ENCODE measurements at regions not wholly inside any gene's neighbourhood (a gene's known extent, or its start where the extent isn't known, plus 50 kb on each side); places are given as distances from the start of the nearest gene placed in this dataset.

DNA sequence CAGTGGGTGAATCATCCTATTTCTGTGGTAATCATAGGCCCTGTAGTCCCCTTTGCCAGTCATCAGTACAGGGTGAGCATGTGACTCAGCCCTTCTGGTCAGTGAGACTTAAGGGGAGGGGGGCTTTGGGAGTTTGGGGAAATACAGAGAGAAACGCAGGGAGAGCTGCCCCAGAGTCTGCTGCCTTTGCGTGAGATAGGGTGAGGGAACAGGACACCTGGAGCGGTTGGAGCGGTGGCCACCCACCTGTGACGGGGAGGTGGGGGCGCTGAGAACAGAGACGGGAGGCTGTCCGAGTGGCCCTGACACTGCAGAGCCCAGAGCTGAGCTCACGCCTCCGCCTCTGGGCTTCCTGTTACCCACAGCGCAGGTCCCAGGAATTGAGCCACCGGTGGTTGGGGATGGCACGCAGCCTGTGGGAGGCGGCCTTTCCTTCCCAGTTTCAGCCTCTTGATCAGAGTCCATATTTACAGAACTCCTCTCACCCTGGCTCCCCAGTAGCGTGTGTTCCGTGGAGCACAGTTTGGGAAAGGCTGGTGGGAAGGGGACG, 92.0 kb upstream of the ERCC6L2 start (continued):
- TF ChIP-seq, protein P1, sequence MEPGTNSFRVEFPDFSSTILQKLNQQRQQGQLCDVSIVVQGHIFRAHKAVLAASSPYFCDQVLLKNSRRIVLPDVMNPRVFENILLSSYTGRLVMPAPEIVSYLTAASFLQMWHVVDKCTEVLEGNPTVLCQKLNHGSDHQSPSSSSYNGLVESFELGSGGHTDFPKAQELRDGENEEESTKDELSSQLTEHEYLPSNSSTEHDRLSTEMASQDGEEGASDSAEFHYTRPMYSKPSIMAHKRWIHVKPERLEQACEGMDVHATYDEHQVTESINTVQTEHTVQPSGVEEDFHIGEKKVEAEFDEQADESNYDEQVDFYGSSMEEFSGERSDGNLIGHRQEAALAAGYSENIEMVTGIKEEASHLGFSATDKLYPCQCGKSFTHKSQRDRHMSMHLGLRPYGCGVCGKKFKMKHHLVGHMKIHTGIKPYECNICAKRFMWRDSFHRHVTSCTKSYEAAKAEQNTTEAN (CRISPR knock-in tag; IDR thresholded peaks at IDR 0.05), result no peak
- TF ChIP-seq ZNF282 (CRISPR knock-in tag; IDR thresholded peaks at IDR 0.05) (no peak), IRF2 (CRISPR knock-in tag; IDR thresholded peaks at IDR 0.05) (no peak), CBFB (CRISPR knock-in tag; IDR thresholded peaks at IDR 0.05) (no peak), ZNF717 (CRISPR knock-in tag; IDR thresholded peaks at IDR 0.05) (no peak), ZNF174 (CRISPR knock-in tag; IDR thresholded peaks at IDR 0.05) (no peak), SMARCB1 (IDR thresholded peaks at IDR 0.05; ENCODE audit: insufficient read length, low read depth) (no peak), CXXC5 (CRISPR knock-in tag; IDR thresholded peaks at IDR 0.05) (no peak), NCOA1 (IDR thresholded peaks at IDR 0.05; ENCODE audit: low read depth) (no peak), GTF2A2 (tag; IDR thresholded peaks at IDR 0.05) (no peak), SAP30 (IDR thresholded peaks at IDR 0.05; ENCODE audit: borderline replicate concordance, insufficient read depth, low read depth, low read length, poor library complexity, severe bottlenecking) (no peak)
- TF ChIP-seq, protein P2, sequence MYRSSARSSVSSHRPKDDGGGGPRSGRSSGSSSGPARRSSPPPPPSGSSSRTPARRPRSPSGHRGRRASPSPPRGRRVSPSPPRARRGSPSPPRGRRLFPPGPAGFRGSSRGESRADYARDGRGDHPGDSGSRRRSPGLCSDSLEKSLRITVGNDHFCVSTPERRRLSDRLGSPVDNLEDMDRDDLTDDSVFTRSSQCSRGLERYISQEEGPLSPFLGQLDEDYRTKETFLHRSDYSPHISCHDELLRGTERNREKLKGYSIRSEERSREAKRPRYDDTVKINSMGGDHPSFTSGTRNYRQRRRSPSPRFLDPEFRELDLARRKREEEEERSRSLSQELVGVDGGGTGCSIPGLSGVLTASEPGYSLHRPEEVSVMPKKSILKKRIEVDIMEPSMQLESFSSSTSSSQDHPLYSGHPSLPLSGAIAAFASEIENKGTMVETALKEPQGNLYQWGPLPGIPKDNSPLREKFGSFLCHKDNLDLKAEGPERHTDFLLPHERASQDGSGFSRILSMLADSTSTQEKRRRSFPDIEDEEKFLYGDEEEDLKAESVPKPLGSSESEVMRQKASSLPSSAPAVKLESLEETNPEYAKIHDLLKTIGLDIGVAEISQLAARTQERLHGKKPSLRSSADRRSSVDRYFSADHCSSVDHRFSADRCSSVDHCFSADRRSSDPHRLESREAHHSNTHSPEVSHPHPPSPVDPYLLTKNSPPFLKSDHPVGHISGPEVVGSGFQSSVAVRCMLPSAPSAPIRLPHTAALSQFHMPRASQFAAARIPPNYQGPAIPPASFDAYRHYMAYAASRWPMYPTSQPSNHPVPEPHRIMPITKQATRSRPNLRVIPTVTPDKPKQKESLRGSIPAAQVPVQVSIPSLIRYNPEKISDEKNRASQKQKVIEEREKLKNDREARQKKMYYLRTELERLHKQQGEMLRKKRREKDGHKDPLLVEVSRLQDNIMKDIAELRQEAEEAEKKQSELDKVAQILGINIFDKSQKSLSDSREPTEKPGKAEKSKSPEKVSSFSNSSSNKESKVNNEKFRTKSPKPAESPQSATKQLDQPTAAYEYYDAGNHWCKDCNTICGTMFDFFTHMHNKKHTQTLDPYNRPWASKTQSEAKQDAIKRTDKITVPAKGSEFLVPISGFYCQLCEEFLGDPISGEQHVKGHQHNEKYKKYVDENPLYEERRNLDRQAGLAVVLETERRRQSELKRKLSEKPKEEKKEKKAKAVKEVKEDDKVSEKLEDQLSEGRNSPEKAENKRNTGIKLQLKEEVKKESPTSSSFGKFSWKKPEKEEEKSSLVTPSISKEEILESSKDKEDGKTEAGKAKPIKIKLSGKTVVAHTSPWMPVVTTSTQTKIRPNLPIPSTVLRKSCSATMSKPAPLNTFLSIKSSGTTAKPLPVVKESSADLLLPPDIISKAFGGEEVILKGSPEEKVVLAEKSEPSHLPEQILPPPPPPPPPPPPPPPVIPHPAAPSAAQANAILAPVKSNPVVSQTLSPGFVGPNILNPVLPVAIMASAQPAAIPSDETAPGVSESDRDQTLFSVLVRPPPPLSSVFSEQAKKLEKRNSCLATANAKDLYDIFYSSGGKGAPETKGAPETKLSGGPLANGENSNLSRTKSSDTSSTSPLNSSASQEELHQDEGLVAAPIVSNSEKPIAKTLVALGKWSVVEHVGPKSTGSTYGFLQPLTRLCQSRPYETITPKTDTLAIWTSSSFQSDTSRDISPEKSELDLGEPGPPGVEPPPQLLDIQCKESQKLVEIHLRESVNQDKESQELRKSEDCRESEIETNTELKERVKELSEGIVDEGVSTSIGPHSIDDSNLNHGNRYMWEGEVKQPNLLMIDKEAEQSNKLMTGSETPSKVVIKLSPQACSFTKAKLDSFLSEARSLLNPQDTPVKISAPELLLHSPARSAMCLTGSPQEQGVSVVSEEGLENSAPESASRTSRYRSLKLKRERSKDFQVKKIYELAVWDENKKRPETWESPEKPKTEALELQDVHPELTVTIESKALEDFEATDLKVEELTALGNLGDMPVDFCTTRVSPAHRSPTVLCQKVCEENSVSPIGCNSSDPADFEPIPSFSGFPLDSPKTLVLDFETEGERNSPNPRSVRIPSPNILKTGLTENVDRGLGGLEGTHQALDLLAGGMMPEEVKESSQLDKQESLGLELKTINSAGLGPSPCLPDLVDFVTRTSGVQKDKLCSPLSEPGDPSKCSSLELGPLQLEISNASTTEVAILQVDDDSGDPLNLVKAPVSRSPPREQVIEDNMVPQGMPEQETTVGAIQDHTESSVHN (IDR thresholded peaks at IDR 0.05; ENCODE audit: borderline replicate concordance in 1 of 2, low read depth in 1 of 2), result no peak
- TF ChIP-seq, protein P3, sequence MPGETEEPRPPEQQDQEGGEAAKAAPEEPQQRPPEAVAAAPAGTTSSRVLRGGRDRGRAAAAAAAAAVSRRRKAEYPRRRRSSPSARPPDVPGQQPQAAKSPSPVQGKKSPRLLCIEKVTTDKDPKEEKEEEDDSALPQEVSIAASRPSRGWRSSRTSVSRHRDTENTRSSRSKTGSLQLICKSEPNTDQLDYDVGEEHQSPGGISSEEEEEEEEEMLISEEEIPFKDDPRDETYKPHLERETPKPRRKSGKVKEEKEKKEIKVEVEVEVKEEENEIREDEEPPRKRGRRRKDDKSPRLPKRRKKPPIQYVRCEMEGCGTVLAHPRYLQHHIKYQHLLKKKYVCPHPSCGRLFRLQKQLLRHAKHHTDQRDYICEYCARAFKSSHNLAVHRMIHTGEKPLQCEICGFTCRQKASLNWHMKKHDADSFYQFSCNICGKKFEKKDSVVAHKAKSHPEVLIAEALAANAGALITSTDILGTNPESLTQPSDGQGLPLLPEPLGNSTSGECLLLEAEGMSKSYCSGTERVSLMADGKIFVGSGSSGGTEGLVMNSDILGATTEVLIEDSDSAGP (CRISPR knock-in tag; IDR thresholded peaks at IDR 0.05), result no peak

All from K562 (cell line).